ENCODE measurements at regions not wholly inside any gene's neighbourhood (a gene's known extent, or its start where the extent isn't known, plus 50 kb on each side); places are given as distances from the start of the nearest gene placed in this dataset.

- no peak for DNase-seq
Observed at GRCh38 chr22:49427941-49428340, 399.7 kb downstream of the BRD1 start.

DNA sequence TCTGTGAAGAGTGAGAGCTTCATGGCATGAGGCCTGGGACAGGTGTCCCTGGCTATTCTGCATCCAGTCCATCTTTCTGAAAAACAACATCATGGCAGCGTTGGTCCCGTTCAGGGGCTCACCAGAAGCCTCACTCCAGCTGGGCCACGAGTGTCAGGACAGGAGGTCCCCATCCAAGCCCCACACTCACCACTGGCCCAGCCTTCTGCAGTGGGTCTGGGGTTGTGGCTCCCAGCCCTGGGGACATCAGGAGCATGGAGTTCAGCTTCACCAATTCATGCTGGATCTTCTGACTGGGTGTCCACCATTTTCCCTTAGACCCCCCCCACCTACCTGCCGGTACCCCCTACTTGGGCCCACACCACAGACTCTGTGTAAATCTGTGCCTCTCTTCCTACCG lies 400.3 kb downstream of the BRD1 start:
- DNase-seq: no peak

DNA sequence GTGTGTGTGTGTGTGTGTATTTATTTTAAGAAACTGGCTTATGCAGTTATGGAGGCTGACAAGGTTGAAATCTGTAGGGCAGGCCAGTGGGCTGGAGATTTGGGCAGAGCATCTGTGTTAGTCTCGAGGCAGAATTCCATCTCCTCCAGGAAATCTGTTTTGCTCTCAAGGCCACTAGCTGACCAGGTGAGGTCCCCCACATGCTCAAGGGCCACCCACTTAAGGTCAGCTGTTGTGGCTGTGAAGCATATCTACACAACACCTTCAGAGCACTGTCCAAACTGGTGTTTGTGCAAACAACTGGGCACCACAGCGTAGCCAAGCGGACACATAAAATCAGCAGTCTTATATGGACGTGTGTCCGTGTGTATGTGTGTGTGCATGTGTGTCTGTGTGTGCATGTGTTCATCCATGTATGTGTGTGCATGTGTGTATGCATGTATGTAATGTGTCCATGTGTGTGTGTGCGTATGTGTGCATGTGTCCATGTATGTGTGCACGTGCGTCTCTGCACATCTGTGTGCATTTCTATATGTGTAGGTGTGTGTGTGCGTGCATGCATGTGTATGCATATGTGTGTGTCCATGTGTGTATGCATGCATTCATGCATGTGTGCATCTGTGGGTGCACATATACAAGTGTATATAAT lies 400.9 kb downstream of the BRD1 start:
- DNase-seq: no peak

GRCh38 chr22:49426098-49426497 lies 401.6 kb downstream of the BRD1 start:
- no peak for DNase-seq

DNA sequence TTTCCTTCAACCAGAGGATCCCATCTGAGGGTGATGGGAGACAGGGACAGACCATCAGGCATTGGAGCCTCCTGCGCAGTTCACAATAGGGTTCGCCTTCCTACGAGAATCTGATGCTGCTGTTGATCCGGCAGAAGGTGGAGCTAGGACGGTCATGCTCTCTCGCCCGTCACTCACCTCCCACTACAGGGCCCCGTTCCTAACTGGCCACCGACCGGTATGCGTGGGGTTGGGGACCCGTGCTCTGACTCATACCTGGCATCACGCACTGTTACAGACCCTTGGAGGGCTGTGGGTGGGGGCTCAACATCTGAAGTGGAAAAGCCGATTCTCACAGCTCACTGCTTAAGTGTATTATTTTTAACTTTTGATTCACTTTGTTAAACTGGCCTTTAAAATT lies 402.3 kb downstream of the BRD1 start:
- DNase-seq: no peak

DNA sequence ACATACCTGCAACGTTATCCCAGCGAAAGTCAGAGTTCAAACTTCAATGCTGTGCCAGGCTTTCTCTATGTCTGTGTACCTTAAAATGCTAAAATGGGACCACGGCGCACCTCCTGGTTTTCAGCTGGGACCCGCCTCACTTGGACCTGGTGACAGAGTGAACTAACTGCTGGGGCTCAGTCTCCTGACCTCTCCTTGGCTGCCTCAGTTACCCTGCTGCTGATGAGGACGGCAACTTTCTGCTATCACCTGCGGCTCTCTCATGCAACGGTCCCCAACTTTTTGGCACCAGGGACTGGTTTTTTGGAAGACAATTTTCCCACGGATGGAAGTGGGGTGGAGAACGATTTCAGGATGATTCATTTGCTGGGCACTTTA lies 402.8 kb downstream of the BRD1 start:
- DNase-seq: no peak

DNA sequence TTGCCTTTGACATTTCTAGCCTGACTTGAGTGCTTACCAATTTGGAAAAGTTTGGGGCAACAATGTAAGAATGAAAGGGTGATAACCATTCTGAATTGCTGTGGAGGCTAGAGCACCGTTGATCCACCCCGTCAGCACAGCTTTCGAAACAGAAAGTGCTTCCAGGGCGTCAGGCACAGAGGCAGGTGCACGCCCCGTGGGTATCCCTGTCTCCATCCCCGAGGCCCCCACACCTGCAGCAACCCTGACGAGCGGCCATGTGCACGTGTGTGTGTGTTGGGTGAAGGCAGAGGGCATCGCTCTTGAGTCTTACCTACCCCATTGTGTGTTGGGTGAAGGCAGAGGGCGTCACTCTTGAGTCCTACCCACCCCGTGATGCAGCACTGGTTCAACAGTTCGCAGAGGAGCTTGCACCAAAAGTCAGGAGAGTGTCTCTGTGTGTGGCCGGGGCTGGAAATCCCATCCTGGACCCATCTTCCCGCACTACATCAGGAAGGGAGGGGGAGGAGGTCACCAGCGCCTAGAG lies 404.5 kb downstream of the BRD1 start:
- no peak for DNase-seq

DNA sequence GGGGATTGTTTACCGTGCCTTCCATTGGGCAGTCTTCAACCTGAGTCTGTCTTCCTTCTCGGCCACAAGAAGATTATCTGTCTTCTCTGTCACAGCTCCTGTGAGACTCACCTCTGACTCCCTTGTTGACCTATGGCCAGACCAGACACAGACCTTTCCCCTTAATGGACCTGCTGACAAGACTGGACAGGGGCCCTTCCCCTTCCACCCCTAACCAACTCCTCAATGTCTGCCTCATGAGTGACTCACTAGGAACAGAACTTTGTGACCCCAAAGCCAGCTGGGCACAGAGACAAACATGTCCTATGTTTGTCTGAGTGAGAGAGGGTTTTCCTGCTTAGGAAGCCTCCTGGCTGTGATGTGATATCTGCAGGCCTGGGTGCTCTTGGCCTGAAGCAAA lies 405.0 kb downstream of the BRD1 start:
- DNase-seq: no peak

DNA sequence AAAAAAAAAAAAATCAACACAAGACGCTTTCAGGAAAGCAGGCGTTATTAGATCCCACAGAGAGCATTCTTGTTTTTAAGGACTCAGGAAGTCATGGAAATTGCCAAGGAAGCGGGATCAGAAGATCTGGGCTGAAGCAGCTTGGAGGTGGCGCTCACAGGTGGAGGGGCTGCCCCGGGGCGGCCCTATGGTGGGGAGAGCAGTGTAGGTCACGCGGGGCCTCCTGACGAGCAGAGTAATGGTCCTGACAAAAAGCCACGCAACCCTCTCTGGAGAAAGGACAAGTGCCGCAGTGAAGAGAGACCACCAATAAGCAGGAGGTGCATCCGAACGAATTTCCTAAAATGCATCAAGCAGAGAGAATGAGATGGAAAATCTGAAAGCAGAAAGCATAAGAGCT lies 407.0 kb downstream of the BRD1 start:
- DNase-seq: no peak

DNA sequence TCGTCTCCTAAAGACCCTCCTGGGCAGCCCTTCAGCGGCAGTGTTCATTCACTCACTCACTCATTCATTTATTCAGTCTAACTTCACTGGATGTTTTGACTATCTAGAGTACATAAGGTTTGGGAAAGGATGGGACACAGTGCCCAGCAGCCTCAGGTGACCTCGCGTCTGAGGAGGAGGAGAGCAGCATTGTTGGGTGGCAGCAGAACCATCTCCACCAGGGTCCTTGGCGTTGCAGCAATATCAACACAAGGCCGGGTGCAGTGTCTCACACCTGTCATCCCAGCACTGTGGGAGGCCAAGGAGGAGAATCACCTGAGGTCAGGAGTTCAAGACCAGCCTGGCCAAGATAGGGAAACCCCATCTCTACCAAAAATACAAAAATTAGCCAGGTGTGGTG lies 408.0 kb downstream of the BRD1 start:
- DNase-seq: no peak

DNA sequence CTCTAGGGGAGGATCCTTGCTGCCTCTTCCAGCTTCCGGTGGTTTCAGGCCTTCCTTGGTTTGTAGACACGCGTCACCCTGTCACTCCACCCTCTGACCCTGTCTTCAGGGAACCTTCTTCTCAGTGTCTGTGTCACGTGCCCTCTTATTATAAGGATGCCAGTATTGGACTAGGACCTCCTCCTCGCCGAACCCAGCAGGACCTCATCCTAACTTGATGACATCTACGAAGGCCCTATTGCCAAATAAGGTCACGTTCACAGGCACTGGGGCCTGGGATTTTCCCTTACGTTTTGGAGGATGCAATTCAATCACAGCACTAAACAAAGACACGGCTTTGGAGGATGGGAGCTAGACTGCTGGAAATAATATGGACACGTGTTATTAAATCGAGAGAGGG lies 408.7 kb downstream of the BRD1 start:
- DNase-seq: no peak

DNA sequence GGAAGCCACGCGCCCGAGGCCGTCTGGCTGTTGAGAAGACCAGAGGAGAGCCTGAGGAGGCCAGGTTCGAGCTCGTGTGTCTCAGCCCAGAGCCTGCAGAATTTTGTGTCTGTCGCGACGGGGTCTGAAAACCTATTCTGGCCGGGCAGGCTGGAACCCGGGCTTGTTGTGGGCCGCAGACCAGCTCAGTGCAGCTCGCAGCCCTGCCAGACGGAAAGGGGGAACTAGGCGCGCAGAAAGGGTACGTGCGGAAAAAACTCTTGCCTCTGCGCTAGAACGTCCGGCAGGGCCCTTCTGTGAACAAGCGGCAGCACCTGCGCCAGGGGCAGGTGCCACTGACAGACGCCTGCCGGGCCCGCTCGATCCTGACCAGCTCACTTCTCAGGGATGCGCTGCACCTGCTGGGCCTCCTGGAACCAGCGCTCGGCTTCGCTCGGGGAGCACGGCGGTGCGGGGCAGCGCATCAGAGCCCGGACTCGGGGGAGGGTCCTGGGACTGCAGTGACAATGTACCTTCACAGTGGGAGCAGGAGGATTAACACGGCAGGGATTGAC lies 409.3 kb downstream of the BRD1 start:
- DNase-seq: no peak

- DNase-seq: no peak
Observed at GRCh38 chr22:49417833-49418232, 409.8 kb downstream of the BRD1 start.

GRCh38 chr22:49417326-49417725 lies 410.3 kb downstream of the BRD1 start:
- DNase-seq: no peak

- DNase-seq: no peak
Observed at GRCh38 chr22:49415151-49415951, 412.3 kb downstream of the BRD1 start.

DNA sequence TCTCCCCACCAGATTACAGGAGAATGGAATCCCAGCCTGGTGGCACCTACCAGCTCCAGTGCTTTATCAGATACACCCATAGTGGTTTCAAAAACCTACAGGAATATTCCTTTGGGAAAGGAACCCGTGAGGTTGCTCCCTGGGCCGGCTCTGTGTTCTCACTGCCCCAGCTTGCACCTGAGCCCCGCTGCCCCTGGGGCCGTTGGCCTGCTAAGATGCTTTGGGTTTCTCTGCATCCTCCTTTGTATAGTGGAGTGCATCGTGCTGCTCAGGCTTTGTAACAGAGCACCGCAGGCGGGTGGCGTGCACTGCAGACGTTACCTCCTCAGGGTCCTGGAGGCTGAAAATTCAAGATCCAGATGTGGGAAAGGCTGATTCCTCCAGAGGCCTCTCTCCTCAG lies 414.1 kb downstream of the BRD1 start:
- no peak for DNase-seq

GRCh38 chr22:49413146-49413545 lies 414.5 kb downstream of the BRD1 start:
- DNase-seq: no peak

- DNase-seq: no peak
Observed at GRCh38 chr22:49412236-49412635, 415.4 kb downstream of the BRD1 start.

- no peak for DNase-seq
Observed at GRCh38 chr22:49411236-49411635, 416.4 kb downstream of the BRD1 start.

GRCh38 chr22:49408102-49408836 lies 419.4 kb downstream of the BRD1 start:
- no peak for DNase-seq

DNA sequence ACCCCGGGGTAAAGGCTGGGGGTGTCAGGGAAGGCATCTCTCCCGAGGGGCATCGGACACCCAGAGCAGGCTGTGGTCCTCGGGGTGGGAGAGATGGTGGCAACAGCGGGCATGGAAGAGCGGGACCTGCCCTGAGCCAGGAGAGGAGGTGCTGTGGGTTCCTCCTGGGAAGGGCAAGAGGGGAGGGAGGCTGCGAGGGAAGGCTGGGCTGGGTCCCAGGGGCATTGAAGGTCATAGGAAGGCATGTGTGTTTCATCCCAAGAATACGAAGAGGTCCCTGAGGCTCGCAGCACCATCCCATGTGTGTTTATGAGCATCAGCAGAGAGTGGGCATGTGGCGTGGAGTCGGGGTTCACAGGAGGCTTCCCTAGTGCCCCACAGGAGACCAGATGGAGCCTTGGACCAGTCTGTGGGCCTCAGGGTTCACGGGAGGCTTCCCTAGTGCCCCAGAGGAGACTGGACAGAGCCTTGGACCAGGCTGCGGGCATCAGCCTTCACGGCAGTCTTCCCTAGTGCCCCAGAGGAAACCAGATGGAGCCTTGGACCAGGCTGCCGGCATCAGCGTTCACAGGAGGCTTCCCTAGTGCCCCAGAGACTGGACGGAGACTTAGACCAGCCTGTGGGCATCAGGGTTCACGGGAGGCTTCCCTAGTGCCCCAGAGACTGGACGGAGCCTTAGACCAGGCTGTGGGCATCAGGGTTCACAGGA lies 420.6 kb downstream of the BRD1 start:
- no peak for DNase-seq

- no peak for DNase-seq
Observed at GRCh38 chr22:49406047-49406650, 421.5 kb downstream of the BRD1 start.
